A549 (cell line): ENCODE measurements at regions not wholly inside any gene's neighbourhood (a gene's known extent, or its start where the extent isn't known, plus 50 kb on each side); places are given as distances from the start of the nearest gene placed in this dataset.

Source experiments
- ATAC-seq, 2 experiments: fragments of 200-7000 bp in 1 of 2; fragments of >200 bp in 1 of 2; cut with Nextera tagmentation in 1 of 2; cut with Tn5 transposase in 1 of 2; 3 replicates each; pipeline versions ENCODE4 v1.8.0 to v1.9.1; 2018 to 2020; ENCODE audit warnings: mild to moderate bottlenecking in 1 of 2, moderate library complexity in 1 of 2
- CTCF ChIA-PET: fragments of 300-600 bp; sonication (Branson Sonifier 250); formaldehyde crosslinking; extraction: SDS; loops from one replicate; lab custom pipeline; 2021; ENCODE audit warnings: antibody characterized with exemption, inconsistent platforms; lab: Yijun Ruan, JAX
- POLR2A ChIA-PET: fragments of 350-600 bp; formaldehyde crosslinking; extraction: SDS; loops from one replicate; lab custom pipeline; 2021; ENCODE audit warnings: antibody characterized with exemption, inconsistent platforms; lab: Yijun Ruan, JAX
- DNase-seq, 2 experiments: peaks; one replicate each; pipeline versions ENCODE4 v3.0.0 to v3.0.0-alpha.2; 2011 to 2016; ENCODE audit warnings: low read depth in 1 of 2, low spot score in 1 of 2
- FAIRE-seq: peaks from 2 replicates; lab custom pipeline; 2011; peaks lifted over from hg19 to GRCh38; lab: Jason Lieb, UNC
- H3K27ac ChIP-seq, 2 experiments: fragments of >200 bp; sonication (Bioruptor Twin); formaldehyde crosslinking; 3 replicates each; pipeline ENCODE4 v1.5.1; 2016 to 2017
- H3K4me1 ChIP-seq: fragments of >200 bp; sonication (Bioruptor Twin); formaldehyde crosslinking; 3 replicates; pipeline ENCODE4 v1.6.1; 2016
- H3K4me2 ChIP-seq: fragments of >200 bp; sonication (Bioruptor Twin); formaldehyde crosslinking; 3 replicates; pipeline ENCODE4 v1.6.1; 2016
- H3K4me3 ChIP-seq: fragments of >200 bp; sonication (Bioruptor Twin); formaldehyde crosslinking; 3 replicates; pipeline ENCODE4 v1.5.1; 2016
- H3K9me3 ChIP-seq: fragments of >200 bp; sonication (Bioruptor Twin); formaldehyde crosslinking; 3 replicates; pipeline ENCODE4 v1.6.1; 2016
- CBX8 ChIP-seq: fragments of 200-600 bp; sonication (generic); IDR thresholded peaks from 2 replicates; pipeline ENCODE4 v1.6.1; 2016
- CHD2 ChIP-seq: fragments of 150-350 bp; IDR thresholded peaks from 2 replicates; pipeline ENCODE4 v1.6.1; 2014; ENCODE audit warnings: low read length; ENCODE audit not compliant: partially characterized antibody
- CHD4 ChIP-seq: fragments of 200-600 bp; sonication (generic); IDR thresholded peaks from 2 replicates; pipeline ENCODE4 v1.6.1; 2016; ENCODE audit warnings: antibody characterized with exemption, mild to moderate bottlenecking, borderline replicate concordance
- ELK1 ChIP-seq: fragments of 150-350 bp; IDR thresholded peaks from 2 replicates; pipeline ENCODE4 v1.6.1; 2014; ENCODE audit warnings: low read depth, mild to moderate bottlenecking, low read length
- EP300 ChIP-seq, 2 experiments: fragments of >200 bp; sonication (Bioruptor Twin); formaldehyde crosslinking; IDR thresholded peaks; 2 replicates in 1 of 2; 3 replicates in 1 of 2; pipeline ENCODE4 v1.6.1; 2016 to 2017
- ESRRA ChIP-seq: fragments of 150-350 bp; IDR thresholded peaks from 2 replicates; pipeline ENCODE4 v1.6.1; 2014; ENCODE audit warnings: mild to moderate bottlenecking, low read length, borderline replicate concordance
- FOSB ChIP-seq: fragments of 250-450 bp; sonication (Bioruptor Pico); IDR thresholded peaks from 2 replicates; pipeline ENCODE4 v1.5.0; 2020; ENCODE audit warnings: mild to moderate bottlenecking, moderate library complexity
- HDAC2 ChIP-seq: fragments of 200-600 bp; sonication (generic); IDR thresholded peaks from 2 replicates; pipeline ENCODE4 v1.6.1; 2016
- MAFK ChIP-seq: fragments of 450-650 bp; IDR thresholded peaks from 2 replicates; pipeline ENCODE4 v1.6.1; 2014; ENCODE audit not compliant: partially characterized antibody
- MAX ChIP-seq: IDR thresholded peaks from 2 replicates; pipeline ENCODE4 v1.6.1; 2012
- MAZ ChIP-seq: fragments of 150-350 bp; IDR thresholded peaks from 2 replicates; pipeline ENCODE4 v1.6.1; 2014; ENCODE audit warnings: antibody characterized with exemption, low read depth, low read length, borderline replicate concordance
- MYC ChIP-seq: IDR thresholded peaks from 2 replicates; pipeline ENCODE4 v1.6.1; 2012; ENCODE audit warnings: mild to moderate bottlenecking, inconsistent platforms, low read length, improper control_type of control experiment, borderline replicate concordance
- PHF8 ChIP-seq: fragments of 200-600 bp; sonication (generic); IDR thresholded peaks from 2 replicates; pipeline ENCODE4 v1.6.1; 2016; ENCODE audit warnings: low read depth, mild to moderate bottlenecking, antibody characterized with exemption, moderate library complexity, borderline replicate concordance
- POLR2AphosphoS2 ChIP-seq: conservative IDR thresholded peaks from 2 replicates; pipeline ENCODE4 v1.6.1; 2012; ENCODE audit warnings: low read length, improper control_type of control experiment, inconsistent platforms
- RAD21 ChIP-seq, 2 experiments: fragments of >200 bp in 1 of 2; sonication (Bioruptor Twin) in 1 of 2; formaldehyde crosslinking in 1 of 2; IDR thresholded peaks in 1 of 2; conservative IDR thresholded peaks in 1 of 2; 2 replicates in 1 of 2; 3 replicates in 1 of 2; pipeline ENCODE4 v1.6.1; 2012 to 2018; ENCODE audit warnings: inconsistent platforms in 1 of 2
- RCOR1 ChIP-seq: fragments of 150-350 bp; IDR thresholded peaks from 2 replicates; pipeline ENCODE4 v1.6.1; 2014; ENCODE audit warnings: antibody characterized with exemption, low read length, low read depth
- REST ChIP-seq: fragments of 200-600 bp; sonication (generic); IDR thresholded peaks from 2 replicates; pipeline ENCODE4 v1.6.1; 2016; ENCODE audit warnings: antibody characterized with exemption, mild to moderate bottlenecking, moderate library complexity
- RNF2 ChIP-seq: fragments of 200-600 bp; sonication (generic); IDR thresholded peaks from 2 replicates; pipeline ENCODE4 v1.6.1; 2016; ENCODE audit warnings: low read depth, mild to moderate bottlenecking, antibody characterized with exemption, moderate library complexity, borderline replicate concordance
- SMC3 ChIP-seq: fragments of >200 bp; sonication (Bioruptor Twin); formaldehyde crosslinking; IDR thresholded peaks from 3 replicates; pipeline ENCODE4 v1.6.1; 2018; ENCODE audit warnings: inconsistent platforms
- USF2 ChIP-seq: fragments of 450-650 bp; IDR thresholded peaks from 2 replicates; pipeline ENCODE4 v1.6.1; 2014; ENCODE audit warnings: antibody characterized with exemption
- ZFP36 ChIP-seq: fragments of 450-650 bp; IDR thresholded peaks from 2 replicates; pipeline ENCODE4 v1.6.1; 2014; ENCODE audit warnings: borderline replicate concordance; ENCODE audit not compliant: partially characterized antibody
- ZNF302 ChIP-seq: fragments of 250-450 bp; sonication (Bioruptor Pico); IDR thresholded peaks from 2 replicates; pipeline ENCODE4 v1.9.0; 2021; ENCODE audit warnings: inconsistent platforms, mild to moderate bottlenecking, moderate library complexity
- ZSCAN20 ChIP-seq: fragments of 250-450 bp; sonication (Bioruptor Pico); IDR thresholded peaks from 2 replicates; pipeline ENCODE4 v1.8.0; 2022; ENCODE audit warnings: mild to moderate bottlenecking, moderate library complexity
- WGBS: methylation state at CpG from one replicate; pipeline ENCODE4 v1.1.6; 2017; ENCODE audit errors: missing lambda C conversion rate; 5-methylcytosine and 5-hydroxymethylcytosine counted together

- TF ChIP-seq CHD2 (no peak), RAD21 (conservative IDR thresholded peaks at IDR 0.05 in 1 of 2, IDR thresholded peaks at IDR 0.05 in 1 of 2) (no peak), POLR2AphosphoS2 (no peak), CBX8 (no peak), ZNF302 (no peak), ELK1 (no peak), CHD4 (no peak)
These were observed 293.2 kb downstream of the DIPK2A start (continued) for GRCh38 chr3:144264794-144265193.

- ATAC-seq (no peak), FAIRE-seq (no peak), DNase-seq (no peak)
- no peaks in the 10 kb centered on the region for H3K4me1 ChIP-seq
- whole genome bisulfite sequencing: 7% methylated on average over 3 of the region's 3 CpGs
- H3K9me3 ChIP-seq: no peaks in the 10 kb centered on the region
- ChIA-PET CTCF (no interaction called here), POLR2A (no interaction called here)
- H3K4me2 ChIP-seq: no peak overlapping the region
- TF ChIP-seq ZSCAN20 (CRISPR knock-in tag) (no peak), MAZ (no peak), MYC (no peak), FOSB (no peak), RCOR1 (no peak), MAX (no peak), MAFK (no peak), RNF2 (no peak), USF2 (no peak), PHF8 (no peak), ESRRA (no peak), ZFP36 (no peak), HDAC2 (no peak), SMC3 (no peak), REST (no peak), EP300 (IDR thresholded peaks at IDR 0.05) (no peak)
- H3K4me3 ChIP-seq: no peak overlapping the region
- no peak overlapping the region for H3K27ac ChIP-seq
These were observed 294.0 kb downstream of the DIPK2A start for GRCh38 chr3:144265542-144266100.
